Transverse colon (tissue), 4 donors: ENCODE measurements at regions not wholly inside any gene's neighbourhood (a gene's known extent, or its start where the extent isn't known, plus 50 kb on each side); places are given as distances from the start of the nearest gene placed in this dataset.

Experiments
- DNase-seq: peaks from one replicate; pipeline ENCODE4 v3.0.0-alpha.2; 2019
- H3K27ac ChIP-seq, 4 donors: fragments of 200-600 bp; sonication (generic); 2 replicates each; pipeline ENCODE4 v1.5.1; 2016 to 2018; ENCODE audit warnings: inconsistent platforms in 4 of 4
- H3K27me3 ChIP-seq: fragments of 200-600 bp; sonication (generic); 2 replicates; pipeline ENCODE4 v1.5.1; 2017; ENCODE audit warnings: inconsistent platforms
- H3K36me3 ChIP-seq, 4 donors: fragments of 200-600 bp; sonication (generic); 2 replicates each; pipeline ENCODE4 v1.5.1; 2017 to 2019; ENCODE audit warnings: inconsistent platforms in 4 of 4
- H3K4me1 ChIP-seq, 4 donors: fragments of 200-600 bp; sonication (generic); 2 replicates each; pipeline ENCODE4 v1.5.1; 2017 to 2020; ENCODE audit warnings: inconsistent platforms in 4 of 4
- H3K4me3 ChIP-seq, 4 donors: fragments of 200-600 bp; sonication (generic); 1 replicate in 1 of 4; 2 replicates in 3 of 4; pipeline versions ENCODE4 v1.5.1 to v1.6.1; 2017 to 2019; ENCODE audit warnings: inconsistent platforms in 4 of 4
- H3K9me3 ChIP-seq, 2 donors: fragments of 200-600 bp; sonication (generic); 2 replicates each; pipeline ENCODE4 v1.5.1; 2017 to 2019; ENCODE audit warnings: inconsistent platforms in 2 of 2
- EP300 ChIP-seq: sonication (generic); formaldehyde crosslinking; IDR thresholded peaks from one replicate; pipeline ENCODE4 v1.6.1; 2017; ENCODE audit warnings: antibody characterized with exemption, low read depth
- POLR2A ChIP-seq: fragments of 450-650 bp; IDR thresholded peaks from one replicate; pipeline ENCODE4 v1.6.1; 2016; ENCODE audit warnings: antibody characterized with exemption, mild to moderate bottlenecking, moderate library complexity
- POLR2AphosphoS5 ChIP-seq, 3 donors: sonication (generic); formaldehyde crosslinking; IDR thresholded peaks; one replicate each; pipeline ENCODE4 v1.6.1; 2016; ENCODE audit warnings: antibody characterized with exemption in 3 of 3
- WGBS, 2 donors: methylation state at CpG; one replicate each; pipeline ENCODE4 v1.1.5; 2018; ENCODE audit warnings: low coverage in 1 of 2; 5-methylcytosine and 5-hydroxymethylcytosine counted together
- in situ Hi-C, 4 donors: fragments of 200-750 bp; cut with MboI; loops; one replicate each; pipeline versions ENCODE4 v1.15.0 to v1.15.1; 2017; ENCODE audit warnings: low sequenced_read_pairs in 3 of 4, low pct_ligation_motif_present in 1 of 4, low pct_unique_long_range_greater_than_20kb in 1 of 4
- intact Hi-C: fragments of 100-400 bp; cut with DNase I; formaldehyde crosslinking; loops from one replicate; pipeline ENCODE4 v1.15.1; 2023; ENCODE audit warnings: low total_unique reads
- TF ChIP-seq, protein P1 (sequence below), 5 experiments: fragments of 200-600 bp in 3 of 5; fragments of 450-650 bp in 2 of 5; sonication (generic) in 3 of 5; IDR thresholded peaks; 1 replicate in 2 of 5; 2 replicates in 3 of 5; pipeline ENCODE4 v1.5.1; 2016 to 2017; ENCODE audit warnings: antibody characterized with exemption in 5 of 5, inconsistent platforms in 3 of 5, mild to moderate bottlenecking in 2 of 5, moderate library complexity in 1 of 5

DNA sequence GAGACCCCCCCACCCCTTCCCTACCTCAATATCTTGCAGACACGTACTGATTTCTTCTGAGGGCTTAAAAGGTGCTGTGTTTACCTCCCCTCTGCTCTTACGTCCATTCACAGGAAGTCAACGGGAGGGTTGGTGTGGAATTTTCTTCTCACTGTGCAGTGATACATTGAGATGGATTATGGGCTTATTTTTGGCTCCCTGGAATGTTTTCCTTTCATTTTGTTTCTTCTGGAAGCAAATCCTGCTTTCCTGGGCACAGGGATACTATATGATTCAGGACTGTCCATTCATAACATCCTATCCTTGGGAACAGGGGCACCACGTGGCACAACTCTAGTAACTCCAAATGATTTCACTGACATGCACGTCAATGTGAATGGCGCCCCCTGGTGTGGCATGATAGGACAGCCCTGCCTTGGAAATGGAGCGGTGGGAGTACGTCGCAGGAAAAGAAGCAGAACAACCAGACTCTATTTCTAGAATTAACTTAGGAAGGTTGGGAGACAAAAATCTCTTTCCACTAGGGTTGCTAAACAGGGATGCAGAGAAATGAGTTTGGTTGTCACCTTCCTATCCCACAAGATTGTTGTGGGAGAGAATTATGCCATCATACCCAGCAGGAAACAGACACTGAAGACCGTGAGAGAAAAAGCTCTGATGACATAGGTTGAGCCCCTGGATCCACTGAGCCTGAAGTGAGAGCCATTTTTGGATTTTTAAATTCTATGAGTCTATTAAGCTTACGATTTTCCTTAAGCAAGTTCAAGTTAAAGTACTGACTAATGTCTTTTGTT, 146.5 kb upstream of the RAG2 start:
- H3K9me3 ChIP-seq = no peaks in the 10 kb centered on the region
- no peaks in the 10 kb centered on the region for H3K4me1 ChIP-seq
- H3K36me3 ChIP-seq = no peaks in the 10 kb centered on the region
- H3K27me3 ChIP-seq = peaks cover 6% of the 10 kb centered on the region
- no peak for TF ChIP-seq POLR2AphosphoS5 (IDR thresholded peaks at IDR 0.05)
- TF ChIP-seq, protein P1, sequence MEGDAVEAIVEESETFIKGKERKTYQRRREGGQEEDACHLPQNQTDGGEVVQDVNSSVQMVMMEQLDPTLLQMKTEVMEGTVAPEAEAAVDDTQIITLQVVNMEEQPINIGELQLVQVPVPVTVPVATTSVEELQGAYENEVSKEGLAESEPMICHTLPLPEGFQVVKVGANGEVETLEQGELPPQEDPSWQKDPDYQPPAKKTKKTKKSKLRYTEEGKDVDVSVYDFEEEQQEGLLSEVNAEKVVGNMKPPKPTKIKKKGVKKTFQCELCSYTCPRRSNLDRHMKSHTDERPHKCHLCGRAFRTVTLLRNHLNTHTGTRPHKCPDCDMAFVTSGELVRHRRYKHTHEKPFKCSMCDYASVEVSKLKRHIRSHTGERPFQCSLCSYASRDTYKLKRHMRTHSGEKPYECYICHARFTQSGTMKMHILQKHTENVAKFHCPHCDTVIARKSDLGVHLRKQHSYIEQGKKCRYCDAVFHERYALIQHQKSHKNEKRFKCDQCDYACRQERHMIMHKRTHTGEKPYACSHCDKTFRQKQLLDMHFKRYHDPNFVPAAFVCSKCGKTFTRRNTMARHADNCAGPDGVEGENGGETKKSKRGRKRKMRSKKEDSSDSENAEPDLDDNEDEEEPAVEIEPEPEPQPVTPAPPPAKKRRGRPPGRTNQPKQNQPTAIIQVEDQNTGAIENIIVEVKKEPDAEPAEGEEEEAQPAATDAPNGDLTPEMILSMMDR (IDR thresholded peaks at IDR 0.05) = peak; percentile 50 to 69 (median 57)
- H3K4me3 ChIP-seq = no peak overlapping the region
- DNase-seq = peak; percentile 73
- WGBS, 2 donors = 37 to 44% methylated on average over 8 to 11 of the region's 11 CpGs
- H3K27ac ChIP-seq = no peak overlapping the region
- in situ Hi-C loops (loop anchor here in 2 of 4 donors (10.0 kb wide), 1 partner anchor 180 kb away; the partner anchor contains the start of gene RAG1 (in 2 of the 2)), intact Hi-C loops (no loop called here)

DNA sequence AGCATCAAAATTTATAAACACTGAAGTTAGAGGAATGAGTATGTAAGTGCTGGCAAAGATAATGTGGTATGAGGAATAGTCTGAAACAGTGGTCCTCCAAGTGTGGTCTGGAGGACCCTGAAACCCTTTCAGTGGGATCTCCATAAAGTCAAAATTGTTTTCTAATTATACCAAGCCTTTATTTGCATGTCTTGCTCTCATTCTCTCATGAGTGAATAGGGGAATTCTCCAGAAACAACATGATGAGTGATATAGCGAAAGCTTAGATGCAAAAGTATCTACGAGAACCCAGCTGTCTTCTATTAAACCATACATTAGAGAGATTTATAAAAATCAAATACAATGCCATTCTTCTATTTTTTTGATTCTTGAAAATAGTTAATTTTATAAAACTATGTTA, 145.0 kb upstream of the RAG2 start:
- intact Hi-C loops = no loop called here

DNA sequence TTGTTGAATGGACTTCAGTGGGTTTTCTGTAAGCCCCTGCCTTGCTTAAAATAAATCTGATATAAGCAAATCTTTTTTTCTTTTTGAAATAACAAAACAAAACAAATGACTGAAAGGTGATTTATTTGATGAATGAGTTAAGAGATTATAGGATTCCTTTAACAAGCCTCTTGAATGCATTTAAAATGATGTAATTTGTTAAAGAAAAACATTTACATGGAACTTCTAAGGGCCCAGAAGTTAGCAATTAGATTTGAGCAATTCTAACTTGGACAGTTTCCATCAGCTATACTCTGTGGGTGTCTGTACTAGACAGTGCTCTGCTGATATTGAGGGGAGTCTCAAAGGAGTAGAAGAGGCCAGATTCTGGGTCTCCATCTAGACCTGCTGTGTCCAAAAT, 143.5 kb upstream of the RAG2 start:
- Histone ChIP-seq H3K36me3 (no peaks in the 10 kb centered on the region), H3K4me3 (no peak overlapping the region), H3K27ac (no peak overlapping the region), H3K4me1 (no peaks in the 10 kb centered on the region), H3K9me3 (no peaks in the 10 kb centered on the region), H3K27me3 (no peaks in the 10 kb centered on the region)
- intact Hi-C loops (loop anchor here (1.0 kb wide), 1 partner anchor 43 kb away; no protein-coding TSS in a partner anchor), in situ Hi-C loops (loop anchor here in 2 of 4 donors (10.0 kb wide), 1 partner anchor 177 kb away; the partner anchor contains the start of gene RAG1 (in 2 of the 2))
- no peak for DNase-seq
- TF ChIP-seq POLR2A = no peak
- no peak for TF ChIP-seq POLR2AphosphoS5 (IDR thresholded peaks at IDR 0.05)

More for the DNA sequence above, 145.0 kb upstream of the RAG2 start:
- in situ Hi-C loops = loop anchor here in 2 of 4 donors (10.0 kb wide), 1 partner anchor 178 kb away; the partner anchor contains the start of gene RAG1 (in 2 of the 2)
- no peak overlapping the region for H3K4me3 ChIP-seq
- no peaks in the 10 kb centered on the region for H3K36me3 ChIP-seq
- H3K4me1 ChIP-seq = no peaks in the 10 kb centered on the region
- no peaks in the 10 kb centered on the region for H3K9me3 ChIP-seq
- no peak for DNase-seq
- H3K27ac ChIP-seq = no peak overlapping the region
- TF ChIP-seq EP300 (no peak), POLR2AphosphoS5 (IDR thresholded peaks at IDR 0.05) (no peak), POLR2A (no peak)
- TF ChIP-seq, protein P1 (IDR thresholded peaks at IDR 0.05) = no peak
- H3K27me3 ChIP-seq = peaks cover 4% of the 10 kb centered on the region
- 75 to 91% methylated on average over 2 of the region's 2 CpGs for WGBS, 2 donors

DNA sequence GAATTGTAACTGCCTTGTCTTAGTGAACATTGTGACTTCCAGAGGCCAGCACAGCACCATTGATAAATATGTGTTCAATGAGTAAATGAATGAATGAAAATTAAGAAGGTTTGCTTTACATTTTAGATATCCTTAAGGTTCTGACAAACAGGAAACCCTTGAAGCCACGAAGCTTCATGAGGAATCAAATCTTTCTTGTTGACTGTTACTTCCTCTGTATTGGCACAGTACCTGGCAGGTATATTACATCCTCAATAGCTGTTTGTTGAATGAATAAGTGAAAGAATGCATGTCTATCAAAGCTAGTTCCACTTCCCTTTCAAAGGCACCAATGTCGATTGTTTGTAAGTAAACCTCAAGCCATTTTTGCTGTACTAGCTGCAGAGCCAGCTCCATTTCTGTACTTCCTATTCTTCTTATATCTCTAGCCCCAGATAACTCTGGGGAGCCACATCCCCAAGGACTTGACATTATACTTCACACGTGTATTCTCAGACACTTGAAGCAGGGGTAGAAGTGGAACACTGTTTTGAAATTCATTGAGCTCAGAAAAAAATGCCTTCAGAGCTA, 140.3 kb upstream of the RAG2 start:
- Histone ChIP-seq H3K27me3 (no peaks in the 10 kb centered on the region), H3K36me3 (no peaks in the 10 kb centered on the region), H3K27ac (no peak overlapping the region), H3K4me1 (no peaks in the 10 kb centered on the region), H3K4me3 (no peak overlapping the region), H3K9me3 (no peaks in the 10 kb centered on the region)
- no peak for TF ChIP-seq POLR2AphosphoS5 (IDR thresholded peaks at IDR 0.05)
- TF ChIP-seq, protein P1 (IDR thresholded peaks at IDR 0.05) = no peak
- TF ChIP-seq EP300 = no peak
- no peak for TF ChIP-seq POLR2A
- 51 to 52% methylated on average over 3 of the region's 3 CpGs for WGBS, 2 donors
- intact Hi-C loops = no loop called here
- no peak for DNase-seq
- in situ Hi-C loops = no loop called here
